ENCODE measurements at regions not wholly inside any gene's neighbourhood (a gene's known extent, or its start where the extent isn't known, plus 50 kb on each side); places are given as distances from the start of the nearest gene placed in this dataset.

DNA sequence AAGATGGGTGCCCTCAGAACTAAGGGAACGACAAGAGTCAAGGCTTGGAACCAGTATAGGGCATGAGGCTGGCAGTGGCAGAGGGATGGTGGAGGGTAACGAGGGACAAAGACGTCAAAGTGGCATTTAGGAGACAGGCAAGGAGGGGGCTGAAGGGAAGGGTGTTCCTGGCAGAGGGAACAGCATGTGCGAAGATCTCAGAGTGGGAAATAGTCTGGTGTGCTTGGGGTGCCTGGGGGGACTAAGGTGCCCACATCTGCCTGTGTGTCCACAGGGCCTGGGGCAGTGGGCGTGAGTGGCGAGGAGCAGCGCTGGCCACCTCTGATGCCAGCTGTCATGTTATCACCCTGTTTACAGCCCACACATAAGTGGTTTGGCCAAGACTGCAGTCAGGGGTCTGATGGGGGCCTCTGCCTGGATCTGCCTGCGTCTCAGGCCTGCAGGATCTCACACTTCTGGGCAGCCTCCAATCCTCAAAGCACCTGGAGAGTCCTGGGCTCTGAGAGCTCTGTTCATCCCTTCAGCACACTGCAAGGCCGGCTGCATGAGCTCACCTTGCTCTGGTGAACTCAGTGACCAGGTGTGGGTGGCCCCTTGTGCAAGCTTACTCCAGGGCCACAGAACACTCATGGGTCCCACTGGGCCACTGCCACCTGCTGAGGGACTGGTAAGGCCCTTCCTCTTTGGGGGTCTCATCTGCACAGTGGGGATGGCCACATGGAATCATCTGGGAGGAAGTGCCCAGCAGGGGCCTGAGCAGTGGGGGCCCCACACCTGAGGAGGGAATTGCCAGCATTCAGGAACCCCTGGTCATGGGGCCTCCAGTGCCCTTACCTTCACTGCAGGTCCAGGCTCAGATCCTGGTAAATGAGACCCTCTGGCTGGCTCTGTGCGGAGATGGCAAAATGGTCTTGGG, 89.7 kb upstream of the SHISAL1 start:
- no peak for DNase-seq (ENCODE audit: low read depth)

DNA sequence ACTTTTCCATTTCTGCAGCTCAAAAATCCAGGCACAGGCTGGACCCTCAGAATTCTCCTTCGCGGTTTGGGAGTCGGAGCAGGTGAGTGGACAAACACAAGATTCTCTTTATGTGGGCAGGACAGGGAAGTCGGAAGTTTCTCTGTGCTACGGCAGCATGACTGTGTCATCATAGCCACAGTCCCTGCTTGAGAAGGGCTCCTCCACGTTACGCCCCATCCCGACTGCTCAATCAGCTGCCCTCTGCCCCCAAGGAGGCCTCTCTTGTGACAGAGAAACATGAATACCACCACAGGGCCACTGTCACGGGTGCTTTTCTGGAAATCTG, 89.0 kb upstream of the SHISAL1 start:
- DNase-seq (ENCODE audit: low read depth): no peak

DNA sequence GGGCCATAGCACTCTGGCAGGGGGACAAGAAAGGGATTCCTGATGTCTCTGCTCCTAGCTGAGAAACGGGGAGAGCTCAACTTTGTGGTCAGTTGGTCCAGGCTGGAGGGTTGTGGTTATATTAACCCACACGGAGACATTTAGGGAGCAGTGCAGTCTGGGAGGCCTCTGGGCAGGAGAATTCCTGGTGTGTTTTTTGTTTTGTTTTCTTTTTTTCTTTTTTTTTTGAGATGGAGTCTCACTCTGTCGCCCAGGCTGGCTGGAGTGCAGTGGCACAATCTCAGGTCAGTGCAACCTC, 88.0 kb upstream of the SHISAL1 start:
- DNase-seq (ENCODE audit: low read depth): no peak

DNA sequence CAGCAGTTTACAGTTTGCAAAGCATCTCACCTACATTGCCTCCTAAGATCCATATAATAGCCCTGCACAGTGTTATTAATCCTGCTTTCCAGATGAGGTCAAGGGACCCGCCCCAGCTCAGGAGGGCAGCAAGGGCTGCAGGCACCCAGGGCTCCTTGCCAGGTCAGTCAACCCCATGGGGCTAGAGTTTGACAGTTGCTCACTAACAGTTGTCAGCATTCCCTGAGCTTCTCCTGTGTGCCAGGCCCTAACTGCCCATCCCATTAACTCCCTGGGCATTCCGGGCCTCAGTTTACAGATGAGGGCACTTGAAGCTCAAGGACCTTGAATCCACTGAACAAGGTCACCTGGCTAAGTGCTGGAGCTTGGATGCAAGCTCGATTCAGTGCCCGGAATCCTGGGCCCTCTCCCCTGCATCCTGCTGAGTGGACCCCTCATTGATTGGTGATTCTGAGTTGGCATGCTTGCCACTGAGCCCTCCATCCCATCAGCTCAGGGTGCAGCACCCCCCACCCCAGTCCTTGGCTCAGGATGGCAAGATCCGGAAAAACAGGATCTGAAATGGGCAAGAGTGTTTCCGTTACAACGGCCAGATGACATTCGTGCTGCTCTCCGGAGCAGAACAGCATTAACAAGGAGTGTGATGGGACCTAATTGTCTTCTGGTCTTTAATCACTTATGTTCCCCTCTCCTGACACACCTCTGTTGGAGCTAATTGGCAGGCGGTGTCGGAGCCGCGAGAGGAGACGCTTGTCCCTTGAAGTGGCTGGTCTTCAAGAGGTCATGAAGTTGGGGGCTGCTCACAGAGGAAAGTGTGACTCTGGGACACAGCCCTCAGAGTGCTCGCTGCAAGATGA, 87.4 kb upstream of the SHISAL1 start:
- no peak for DNase-seq (ENCODE audit: low read depth)

DNA sequence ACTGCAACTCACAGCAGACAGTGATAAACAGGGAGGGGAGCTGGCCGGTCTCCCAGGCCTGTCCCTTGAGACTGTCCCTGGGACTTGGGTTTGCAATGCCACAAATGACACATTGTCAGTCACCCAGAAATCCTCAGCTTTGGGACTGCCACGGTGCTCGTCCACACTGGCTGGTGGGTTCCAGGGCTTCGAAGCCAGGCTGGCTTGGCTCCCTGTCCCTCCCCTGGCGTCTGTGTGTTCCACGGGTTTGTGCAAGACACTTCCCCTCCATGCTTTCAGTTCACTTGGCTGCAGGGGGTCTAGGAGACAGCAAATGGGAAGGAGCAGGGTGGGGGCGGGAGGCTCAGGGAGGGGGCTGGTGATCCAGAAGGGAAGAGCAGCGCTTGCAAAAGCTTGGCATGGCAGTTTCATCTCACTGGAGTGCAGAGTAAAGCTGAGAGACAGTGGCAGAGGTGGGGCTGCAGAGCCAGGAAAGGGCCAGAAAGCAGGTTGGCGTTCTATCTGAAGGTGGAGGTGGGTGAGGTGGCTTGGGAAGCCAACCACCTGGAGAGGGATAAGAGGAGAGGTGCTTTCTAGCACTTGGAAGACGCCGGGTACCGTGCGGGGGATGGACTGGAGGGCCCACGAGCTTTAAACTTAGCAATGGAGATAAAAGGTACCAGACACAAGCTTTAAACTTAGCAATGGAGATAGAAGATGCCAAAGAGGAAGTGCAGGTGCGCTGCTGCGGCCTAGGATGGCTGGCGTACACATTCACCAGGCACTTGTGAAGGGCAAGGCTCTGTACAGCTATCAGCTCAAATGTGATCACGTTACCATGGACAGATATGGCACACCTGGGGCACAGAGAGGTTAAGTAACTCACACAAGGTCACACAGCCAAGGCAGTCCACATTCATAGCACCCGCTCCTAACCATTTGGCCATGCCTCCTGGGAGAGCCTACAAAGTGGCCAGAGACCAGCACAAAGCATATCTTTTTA, 86.4 kb upstream of the SHISAL1 start:
- DNase-seq (ENCODE audit: low read depth): no peak

DNA sequence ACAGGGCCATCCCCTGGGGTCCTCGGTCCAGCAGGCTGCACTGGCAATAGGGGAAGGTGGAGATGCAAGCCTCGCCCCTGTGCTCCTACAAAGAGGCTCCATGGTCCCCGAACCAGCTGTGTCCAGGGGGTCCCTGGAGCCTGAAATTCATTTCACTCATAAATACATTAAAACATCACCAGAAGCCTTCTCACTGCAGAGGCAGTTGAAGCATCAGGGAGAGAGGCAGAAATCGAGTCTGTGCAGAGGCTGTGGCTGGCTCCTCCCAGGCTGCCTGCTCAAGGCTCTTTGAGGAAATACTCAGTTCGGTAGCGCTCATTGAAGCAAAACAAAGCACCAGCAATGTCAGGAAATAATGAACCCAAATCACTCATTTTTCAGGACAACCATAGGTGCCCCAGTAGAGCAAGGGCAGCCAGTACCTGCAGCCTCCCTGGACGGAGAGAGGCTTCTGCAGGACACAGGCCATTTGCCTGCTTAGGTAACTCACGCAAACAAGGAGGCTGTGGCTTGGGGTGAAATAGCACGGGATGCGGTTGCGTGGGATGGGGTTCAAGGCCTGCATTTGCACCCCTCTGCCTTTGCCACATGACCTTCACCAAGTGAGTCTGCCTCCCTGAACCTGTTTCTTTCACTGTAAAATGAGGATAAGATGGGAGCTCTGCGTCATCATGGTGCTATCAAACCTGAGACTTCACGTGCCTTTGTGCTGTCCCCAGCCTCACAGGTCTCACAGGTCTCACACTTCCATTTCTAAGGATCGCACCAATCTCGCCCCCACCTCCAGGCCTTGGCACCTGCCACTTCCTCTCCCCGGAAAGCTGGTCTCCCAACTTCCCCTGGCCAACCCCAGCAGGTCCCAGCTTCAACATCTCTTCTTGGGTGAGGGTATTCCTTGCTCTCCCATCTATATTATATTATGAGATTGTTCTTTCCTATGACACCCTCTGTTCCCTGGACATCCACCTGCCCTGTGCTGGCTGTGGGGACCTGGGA, 84.3 kb upstream of the SHISAL1 start:
- DNase-seq (ENCODE audit: low read depth): no peak

DNA sequence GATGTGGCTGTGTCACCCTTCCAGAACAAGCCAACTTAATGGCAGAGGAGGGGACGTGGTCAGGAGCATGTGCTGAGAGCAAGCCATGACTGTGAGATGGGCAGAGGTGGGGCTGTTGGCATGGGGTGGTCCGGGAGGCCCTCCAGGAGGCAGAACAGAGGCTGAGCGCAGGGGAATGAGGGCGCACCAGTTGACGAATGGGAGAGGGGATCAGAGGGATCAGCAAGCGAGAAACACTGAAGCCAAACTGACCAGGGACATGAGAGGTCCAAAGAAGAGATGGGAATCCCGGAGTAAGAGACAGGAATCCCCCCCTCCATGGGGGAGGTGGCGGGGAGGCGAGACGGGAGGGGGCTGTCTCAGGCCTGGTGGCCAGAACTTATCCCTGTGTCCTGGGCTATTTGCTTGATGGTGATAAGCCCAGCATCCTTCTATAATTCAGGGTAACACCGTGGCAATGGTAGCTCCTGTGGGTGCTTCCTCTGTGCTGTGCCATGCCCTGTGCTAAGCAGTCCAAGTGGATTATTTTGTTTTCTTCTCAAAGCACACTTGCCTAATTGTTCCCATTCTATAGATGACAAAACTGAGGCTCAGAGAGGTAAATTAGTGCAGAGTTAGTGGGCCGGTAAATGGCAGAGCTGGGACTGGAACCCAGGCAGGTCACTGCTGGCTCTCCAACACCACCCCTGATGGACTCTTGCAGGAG, 83.4 kb upstream of the SHISAL1 start:
- DNase-seq (ENCODE audit: low read depth): no peak

DNA sequence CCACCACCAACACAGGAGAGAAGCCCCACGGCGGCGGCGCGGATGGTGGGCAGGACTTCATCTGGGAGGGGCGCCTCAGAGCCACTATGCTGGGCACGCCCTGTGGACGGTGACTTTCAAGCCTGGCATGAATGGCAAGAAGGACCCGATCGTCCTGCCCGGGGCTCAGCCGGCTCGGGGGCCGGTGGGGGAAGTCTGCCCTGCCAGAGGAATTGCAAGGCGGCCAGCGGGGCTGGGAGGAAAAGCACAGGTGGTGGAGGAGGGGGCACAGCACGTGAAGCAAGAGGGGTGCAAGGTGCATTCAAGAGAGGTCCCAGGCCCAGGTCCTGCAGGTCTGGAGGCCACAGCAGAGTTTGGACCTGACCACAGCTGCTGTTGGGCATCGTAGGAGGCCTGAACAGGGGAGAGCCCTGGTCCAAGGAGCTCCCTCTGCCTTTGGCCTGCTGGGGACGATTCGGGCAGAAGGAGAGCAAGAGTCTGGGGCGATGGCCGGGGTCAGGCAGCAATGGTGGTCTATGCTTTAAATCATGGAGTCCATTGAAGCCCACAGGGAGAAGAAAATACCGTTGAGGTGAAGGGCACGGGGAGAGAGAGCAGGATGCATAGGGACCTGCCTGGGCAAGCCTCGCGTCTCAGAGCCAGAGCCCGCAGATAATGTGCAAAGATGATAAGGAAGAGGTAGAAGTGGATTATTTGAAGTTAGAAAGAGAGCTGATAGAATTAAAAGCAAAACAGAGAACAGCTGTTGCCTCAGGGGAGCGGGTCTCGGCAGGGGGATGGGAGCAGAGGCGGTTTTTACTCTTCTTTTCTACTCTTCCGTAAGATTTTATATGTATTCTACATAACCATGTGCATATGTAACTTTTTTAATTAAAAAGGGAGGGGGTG, 82.6 kb upstream of the SHISAL1 start:
- DNase-seq (ENCODE audit: low read depth): no peak

DNA sequence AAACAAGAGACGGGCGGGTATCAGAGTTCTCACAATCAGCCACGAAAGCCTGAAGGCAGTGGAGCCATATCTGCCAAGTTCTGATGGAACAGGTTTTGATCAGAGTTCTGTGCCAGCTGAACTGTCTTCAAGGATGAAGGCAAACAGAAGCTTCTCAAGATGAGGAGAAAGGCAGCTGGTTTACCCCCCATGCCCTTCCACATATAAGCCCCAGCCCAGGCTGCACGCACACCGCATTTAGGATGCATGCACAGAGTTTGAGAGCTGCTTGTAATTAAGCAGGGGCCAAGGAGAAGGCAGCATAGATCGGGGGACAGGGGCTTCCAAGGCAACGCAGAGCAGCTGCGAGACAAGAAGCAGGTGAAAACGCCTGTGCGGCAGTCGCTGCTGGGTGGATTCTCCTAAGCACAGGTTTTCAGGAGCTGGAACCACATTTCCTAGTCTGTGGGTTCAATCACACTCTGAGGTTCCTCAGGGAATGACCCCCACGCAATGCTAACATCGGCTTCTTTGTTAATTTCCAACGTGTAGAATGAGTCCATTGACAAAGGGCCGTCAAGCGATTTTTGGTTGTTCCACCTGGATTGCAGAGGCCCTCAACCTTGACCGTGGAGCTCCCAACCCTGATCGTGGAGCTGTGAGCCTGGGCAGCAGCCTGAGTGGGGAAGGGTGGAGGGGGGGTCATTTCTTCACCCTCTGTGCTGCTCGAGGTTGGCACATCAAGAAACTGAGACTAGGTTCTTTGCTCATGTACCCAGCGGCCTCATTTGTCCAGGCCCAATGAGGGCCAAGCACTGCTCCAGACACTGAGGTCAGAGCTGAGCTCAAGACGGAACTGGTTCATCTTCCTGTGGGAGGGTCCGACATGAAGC, 81.7 kb upstream of the SHISAL1 start:
- DNase-seq (ENCODE audit: low read depth): no peak

DNA sequence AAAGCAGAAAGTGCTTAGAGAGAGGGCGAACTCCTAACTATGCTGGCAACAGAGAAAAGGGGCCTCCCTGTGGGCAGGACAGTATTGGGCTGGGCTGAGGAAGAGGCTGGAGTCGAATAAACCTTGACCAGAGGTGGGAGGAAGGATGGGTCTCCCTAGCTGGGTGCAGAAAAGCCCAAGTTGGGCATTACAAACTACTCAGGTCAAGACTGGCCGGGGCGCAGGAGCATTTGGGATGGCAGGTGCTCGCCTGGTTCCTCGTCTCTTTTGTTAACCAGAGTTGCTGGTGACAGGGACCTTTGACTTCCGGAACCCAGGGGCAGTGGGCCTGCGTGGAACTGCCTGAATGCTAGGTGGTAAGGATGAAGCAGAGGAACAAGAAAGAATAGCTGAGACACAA, 80.3 kb upstream of the SHISAL1 start:
- DNase-seq (ENCODE audit: low read depth): no peak

DNA sequence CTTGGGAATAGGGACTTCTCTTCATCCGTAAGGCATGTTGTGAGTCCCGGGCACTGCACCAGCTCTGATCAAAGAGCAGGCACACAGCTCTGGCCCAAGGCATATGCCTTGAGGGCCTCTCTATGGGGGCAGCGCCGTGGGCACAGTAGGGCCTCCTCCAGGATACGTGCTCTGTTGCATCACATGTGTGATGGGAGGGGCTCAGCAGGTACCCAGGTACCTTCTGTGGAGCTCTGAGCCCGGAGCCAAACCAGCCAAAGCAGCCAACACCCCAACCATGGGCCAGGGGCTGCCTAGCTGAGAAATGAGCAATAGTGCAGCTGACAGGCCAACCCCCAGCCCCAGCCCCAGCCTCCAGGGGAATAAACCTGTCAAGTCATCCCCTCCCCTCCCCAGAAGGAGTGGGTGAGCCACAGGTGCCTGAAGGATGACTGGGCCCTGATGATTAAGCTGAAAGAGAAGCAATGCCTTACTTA, 79.7 kb upstream of the SHISAL1 start:
- DNase-seq (ENCODE audit: low read depth): no peak

DNA sequence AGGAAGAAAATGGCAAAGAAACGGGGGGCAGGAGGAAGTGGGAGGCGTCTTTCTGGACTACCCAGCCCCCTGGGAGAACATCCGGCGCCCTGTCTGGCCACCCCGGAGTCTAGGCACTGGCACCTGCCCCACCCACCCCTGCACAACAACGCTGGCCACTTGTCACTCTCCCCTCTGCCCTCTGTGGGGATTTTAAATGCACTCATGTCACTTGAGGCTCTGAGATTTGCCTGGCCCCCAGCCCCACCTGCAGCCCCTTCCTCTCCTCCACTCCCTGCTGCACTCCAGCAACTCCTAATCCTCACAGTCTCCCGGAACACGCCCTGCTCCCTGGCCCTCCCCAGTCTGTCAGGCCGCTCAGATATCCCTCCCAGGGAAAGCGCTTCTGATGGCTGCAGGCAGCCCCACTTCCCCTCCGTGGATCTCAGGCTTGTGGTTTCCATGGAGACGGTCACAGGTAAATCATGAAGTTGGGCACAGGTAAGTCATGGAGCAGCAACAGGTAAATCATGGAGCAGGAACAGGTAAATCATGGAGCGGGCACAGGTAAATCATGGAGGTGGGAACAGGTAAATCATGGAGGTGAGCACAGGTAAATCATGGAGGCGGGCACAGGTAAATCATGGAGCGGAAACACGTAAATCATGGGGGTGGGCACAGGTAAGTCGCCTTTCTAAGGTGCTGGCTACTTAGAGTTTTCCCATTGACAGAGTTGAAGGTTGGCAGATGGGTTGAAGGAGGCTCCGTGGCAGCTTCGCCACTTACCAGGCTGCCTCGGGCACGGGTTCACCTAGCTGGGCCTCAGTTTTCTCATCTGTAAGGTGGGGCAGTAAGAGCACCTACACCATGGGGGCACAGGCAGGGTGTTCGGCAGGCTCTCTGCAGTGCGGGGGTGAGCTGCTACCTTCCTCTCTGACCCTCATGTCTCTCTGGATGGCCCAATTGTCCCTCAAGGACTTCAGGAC, 79.0 kb upstream of the SHISAL1 start:
- no peak for DNase-seq (ENCODE audit: low read depth)

DNA sequence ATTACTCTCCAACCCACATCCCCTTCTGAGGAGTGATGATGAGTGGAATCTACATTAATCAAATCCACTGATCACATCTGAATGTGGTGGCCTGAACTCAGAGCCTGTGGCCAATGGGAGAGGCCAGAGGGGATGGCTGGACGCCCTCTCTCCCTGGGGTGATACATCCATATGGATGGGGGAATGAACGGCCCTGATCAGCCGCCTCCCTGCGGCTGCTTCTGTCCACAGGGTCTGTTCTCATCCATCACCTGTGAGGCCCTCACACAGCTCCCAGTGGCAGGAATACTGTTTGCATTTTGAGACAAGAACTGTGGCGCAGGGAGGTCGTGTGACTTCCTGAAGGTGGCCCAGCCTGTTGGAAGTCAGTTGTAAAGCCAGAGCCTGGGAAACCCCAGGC, 78.3 kb upstream of the SHISAL1 start:
- DNase-seq (ENCODE audit: low read depth): no peak

DNA sequence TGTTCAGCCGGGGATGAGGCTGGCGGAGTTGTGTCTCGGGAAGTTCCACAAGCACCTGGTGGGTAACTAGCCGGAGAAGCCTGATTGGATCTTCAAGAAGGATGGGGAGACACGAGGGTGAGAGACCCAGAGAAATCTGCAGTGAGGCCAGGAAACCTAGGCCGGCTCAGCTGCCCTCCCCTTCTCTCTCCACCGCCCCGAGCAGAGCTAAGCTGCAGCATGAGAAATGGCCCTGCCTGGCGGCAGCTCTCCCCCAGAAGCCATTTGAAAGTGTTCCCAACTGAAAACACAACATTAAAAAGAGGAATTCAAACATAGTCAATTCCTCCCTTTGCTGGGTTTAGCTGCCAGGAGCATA, 77.8 kb upstream of the SHISAL1 start:
- DNase-seq (ENCODE audit: low read depth): no peak

DNA sequence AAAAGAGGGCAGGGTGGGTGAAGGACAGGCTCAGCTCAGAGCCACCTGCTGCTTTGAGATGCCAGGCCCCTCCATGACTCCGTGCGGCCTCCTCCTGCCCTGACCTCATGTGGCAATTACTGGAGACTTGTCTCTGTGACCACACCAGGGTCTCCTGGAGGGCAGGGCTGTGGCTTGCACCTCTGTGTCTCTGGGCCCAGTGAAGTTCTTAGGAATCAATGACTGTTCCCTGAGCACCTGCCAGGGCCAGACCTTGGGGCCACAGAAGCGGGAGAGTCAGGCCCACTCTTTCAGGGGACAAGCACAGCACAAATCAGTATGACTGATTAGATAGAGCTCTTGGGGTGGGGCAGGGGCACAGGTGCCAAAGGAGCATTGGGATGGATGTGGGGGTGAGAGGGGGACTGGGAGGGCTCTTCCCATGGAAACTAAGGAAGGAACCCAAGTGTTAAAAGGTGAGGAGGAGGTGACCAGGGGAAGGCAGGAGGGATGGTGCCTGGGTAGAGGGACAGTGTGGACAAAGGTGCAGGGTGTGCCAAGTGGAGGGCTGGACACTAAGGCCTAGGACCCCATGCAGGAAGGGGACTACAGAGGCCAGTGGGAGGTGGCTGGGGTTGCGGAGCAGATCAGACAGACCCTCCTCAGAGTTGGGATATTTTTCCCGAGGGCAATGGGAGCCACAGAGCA, 77.3 kb upstream of the SHISAL1 start:
- DNase-seq (ENCODE audit: low read depth): no peak

DNA sequence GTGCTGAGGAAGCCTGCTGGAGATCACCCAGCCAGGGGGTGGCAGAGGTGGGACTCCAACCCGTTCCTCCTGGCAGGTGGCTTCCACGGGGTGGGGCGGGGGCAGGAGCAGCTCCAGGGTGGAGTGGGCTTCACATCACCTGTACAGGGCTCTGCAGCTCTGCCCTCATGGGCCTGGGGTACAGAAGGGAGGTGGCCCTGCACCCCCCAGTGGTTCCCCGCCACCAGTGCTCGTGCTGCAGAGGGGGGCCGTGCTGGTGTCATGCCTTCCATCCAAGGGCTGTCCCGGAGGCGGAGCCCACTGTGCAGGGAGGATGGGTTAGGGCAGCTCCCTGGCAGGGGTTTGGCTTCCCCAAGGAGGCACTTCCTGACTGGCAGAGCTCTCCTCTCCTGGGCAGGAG, 76.4 kb upstream of the SHISAL1 start:
- no peak for DNase-seq (ENCODE audit: low read depth)

DNA sequence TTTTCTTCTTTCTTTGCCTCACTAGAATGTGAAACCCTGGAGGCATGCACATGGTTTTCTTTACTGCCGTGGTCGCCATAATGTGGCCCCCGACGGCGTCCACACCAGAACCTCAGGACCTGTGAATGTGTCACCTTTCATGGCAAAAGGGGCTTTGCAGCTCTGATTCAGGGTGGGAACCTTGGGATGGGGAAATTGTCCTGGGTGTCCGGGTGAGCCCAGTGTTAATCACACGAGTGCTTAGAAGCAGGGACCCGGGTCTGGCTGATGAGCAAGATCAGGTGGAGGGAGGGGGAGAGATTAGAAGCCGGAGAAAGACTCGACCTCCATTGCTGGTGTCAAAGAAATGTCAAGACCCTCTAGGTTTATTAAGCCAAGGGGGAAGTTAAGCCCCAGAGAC, 74.7 kb upstream of the SHISAL1 start:
- no peak for DNase-seq (ENCODE audit: low read depth)

Measured in stromal cell of bone marrow (primary cell).